Peyer's patch (tissue), 4 donors: ENCODE measurements at regions not wholly inside any gene's neighbourhood (a gene's known extent, or its start where the extent isn't known, plus 50 kb on each side); places are given as distances from the start of the nearest gene placed in this dataset.

ENCODE experiments used
- CTCF ChIP-seq, 6 experiments: fragments of 450-650 bp in 4 of 6; fragments of 200-600 bp in 2 of 6; sonication (generic) in 1 of 6; IDR thresholded peaks; one replicate each; pipeline ENCODE4 v1.5.1; 2017 to 2019; ENCODE audit warnings: antibody characterized with exemption in 6 of 6, mild to moderate bottlenecking in 3 of 6, moderate library complexity in 1 of 6
- POLR2A ChIP-seq, 2 donors: fragments of 450-650 bp; IDR thresholded peaks; one replicate each; pipeline ENCODE4 v1.5.1; 2017; ENCODE audit warnings: antibody characterized with exemption in 2 of 2, mild to moderate bottlenecking in 2 of 2, moderate library complexity in 2 of 2

- no peak for TF ChIP-seq CTCF (IDR thresholded peaks at IDR 0.05)
- TF ChIP-seq POLR2A (IDR thresholded peaks at IDR 0.05), result no peak
These were observed 148.3 kb upstream of the THY1 start for GRCh38 chr11:119571311-119571710.
